Naive thymus-derived CD8-positive, alpha-beta T cell (primary cell): ENCODE measurements at regions not wholly inside any gene's neighbourhood (a gene's known extent, or its start where the extent isn't known, plus 50 kb on each side); places are given as distances from the start of the nearest gene placed in this dataset.
A peak's percentile ranks its signal among the peaks of the same experiment; 100 is the strongest.

Experiments
- ATAC-seq, 2 donors: fragments of 150-1000 bp; cut with Tn5 transposase in 1 of 2; sonication (Bioruptor Pico), chemical (Tn5 transposase) in 1 of 2; 1 replicate in 1 of 2; 2 replicates in 1 of 2; pipeline ENCODE4 v1.10.0; 2021; ENCODE audit warnings: mild to moderate bottlenecking in 2 of 2, moderate library complexity in 2 of 2
- POLR2A ChIA-PET: fragments of 350-600 bp; sonication (Branson Sonifier 250); formaldehyde crosslinking; loops from one replicate; lab custom pipeline; 2021; ENCODE audit warnings: antibody characterized with exemption; lab: Charles Lee
- DNase-seq, 10 donors: peaks; one replicate each; pipeline versions ENCODE4 v3.0.0 to v3.0.0-alpha.2; 2020 to 2022
- H3K27ac Mint-ChIP-seq, 10 donors: one replicate each; pipeline ENCODE4 v1.8.0; 2020 to 2022; ENCODE audit warnings: mild to moderate bottlenecking in 10 of 10, mixed read lengths in 10 of 10, moderate library complexity in 4 of 10, inconsistent platforms in 1 of 10
- H3K27me3 Mint-ChIP-seq, 5 donors: one replicate each; pipeline ENCODE4 v1.8.0; 2021 to 2022; ENCODE audit warnings: mixed read lengths in 5 of 5
- H3K36me3 Mint-ChIP-seq, 3 donors: one replicate each; pipeline ENCODE4 v1.8.0; 2020 to 2022; ENCODE audit warnings: mixed read lengths in 3 of 3, mild to moderate bottlenecking in 2 of 3, inconsistent platforms in 1 of 3
- H3K4me1 Mint-ChIP-seq, 4 donors: one replicate each; pipeline ENCODE4 v1.8.0; 2021 to 2022; ENCODE audit warnings: mixed read lengths in 4 of 4
- H3K4me3 Mint-ChIP-seq, 10 donors: one replicate each; pipeline ENCODE4 v1.8.0; 2020 to 2022; ENCODE audit warnings: mild to moderate bottlenecking in 10 of 10, mixed read lengths in 10 of 10, moderate library complexity in 6 of 10, inconsistent platforms in 1 of 10
- H3K9me3 Mint-ChIP-seq, 9 donors: one replicate each; pipeline ENCODE4 v1.8.0; 2020 to 2022; ENCODE audit warnings: mixed read lengths in 9 of 9, mild to moderate bottlenecking in 3 of 9, inconsistent platforms in 1 of 9, moderate library complexity in 1 of 9

DNA sequence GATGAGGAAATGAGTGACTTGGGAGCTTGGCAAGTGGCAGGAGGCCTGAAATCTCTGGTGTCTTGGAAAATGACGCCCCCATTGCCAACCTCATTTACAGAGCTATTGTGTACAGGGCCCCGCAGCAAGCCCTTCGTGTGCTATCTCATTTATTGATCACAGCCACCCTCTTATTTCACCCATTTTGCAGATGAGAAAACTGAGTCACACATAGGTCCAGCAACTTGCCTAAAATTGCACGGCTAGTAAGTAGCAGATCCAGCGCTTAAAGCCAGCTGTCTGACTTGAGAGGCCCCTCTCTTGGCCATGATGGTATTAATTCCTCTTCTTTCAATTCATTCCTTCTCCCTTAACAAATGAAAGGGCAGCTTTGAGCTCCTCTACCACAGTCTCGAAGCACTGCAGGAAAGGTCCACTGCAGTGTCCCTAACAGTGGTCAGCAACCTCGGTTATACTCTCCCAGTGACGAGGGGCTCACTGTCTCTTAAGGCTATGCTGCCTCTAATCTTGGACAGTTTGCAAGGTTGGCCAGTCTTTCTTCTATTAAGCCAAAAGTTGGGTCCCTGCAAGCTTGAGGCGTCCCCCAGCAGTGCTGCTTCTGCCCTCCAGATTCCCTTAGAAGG, 162.2 kb downstream of the COPRS start:
- Mint-ChIP-seq H3K4me3 (no peak overlapping the region), H3K27me3 (peaks cover 0 to 2% (median 1%) of the 10 kb centered on the region in 5 donors), H3K4me1 (no peaks in the 10 kb centered on the region), H3K36me3 (no peaks in the 10 kb centered on the region), H3K27ac (no peak overlapping the region), H3K9me3 (no peaks in the 10 kb centered on the region)
- no peak for ATAC-seq
- POLR2A ChIA-PET, result no interaction called here
- DNase-seq, result no peak

DNA sequence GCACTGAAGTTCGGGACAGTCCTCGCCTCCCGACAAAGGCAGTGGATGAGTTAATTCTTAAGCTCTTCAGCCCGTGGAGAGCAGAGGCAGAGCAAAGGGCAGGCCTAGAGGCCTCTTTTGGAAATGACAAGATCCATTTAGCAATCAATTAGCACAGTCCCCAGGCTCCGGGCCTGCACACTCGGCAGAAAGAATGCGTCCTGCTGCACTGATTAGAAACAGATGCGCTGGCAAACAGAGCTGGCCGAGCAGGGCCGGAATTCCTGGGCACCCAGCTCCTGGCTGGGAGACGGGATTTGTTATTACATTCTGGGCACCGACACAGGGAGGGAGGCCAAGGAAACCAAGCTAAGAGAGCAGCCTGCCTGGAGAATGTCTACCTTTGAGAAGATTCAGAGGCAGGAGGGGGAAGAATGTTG, 162.9 kb downstream of the COPRS start:
- Mint-ChIP-seq H3K4me3 (no peak overlapping the region), H3K27ac (no peak overlapping the region), H3K27me3 (peaks cover 0 to 2% (median 1%) of the 10 kb centered on the region in 5 donors), H3K4me1 (no peaks in the 10 kb centered on the region), H3K36me3 (no peaks in the 10 kb centered on the region), H3K9me3 (no peaks in the 10 kb centered on the region)
- no peak for DNase-seq
- ATAC-seq, result no peak
- POLR2A ChIA-PET, result no interaction called here

DNA sequence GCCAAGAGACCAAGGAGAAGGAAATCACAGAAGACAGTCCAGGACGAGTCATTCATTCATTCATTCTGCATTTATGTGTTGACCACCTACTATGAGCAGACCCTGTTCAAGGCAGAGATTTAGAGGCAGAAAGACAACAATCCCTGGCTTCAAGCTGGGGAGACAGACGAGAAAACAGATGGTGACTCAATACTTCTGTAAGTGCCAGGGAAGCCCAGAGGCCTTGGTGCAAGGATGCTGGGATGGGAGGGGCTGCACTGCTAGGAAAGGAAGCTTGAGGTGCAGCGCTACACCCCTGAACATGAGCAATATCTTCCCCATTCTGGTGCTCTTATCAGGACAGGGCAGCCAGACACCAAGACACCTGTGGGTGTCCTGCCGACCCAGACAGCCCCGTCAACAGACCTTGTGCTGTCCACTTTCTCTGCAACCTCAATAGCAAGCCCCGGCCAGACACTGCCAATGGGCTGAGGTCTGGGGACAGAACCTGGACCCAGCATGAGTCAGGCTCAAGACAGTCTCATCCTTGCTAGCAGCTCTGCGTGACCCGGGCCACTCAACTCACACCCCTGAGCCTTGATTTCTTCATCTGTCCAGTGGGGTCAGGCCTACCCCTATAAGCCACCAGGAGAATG, 163.5 kb downstream of the COPRS start:
- Mint-ChIP-seq H3K9me3 (no peaks in the 10 kb centered on the region), H3K4me1 (no peaks in the 10 kb centered on the region), H3K27me3 (peaks cover 0 to 2% (median 1%) of the 10 kb centered on the region in 5 donors), H3K4me3 (no peak overlapping the region), H3K27ac (no peak overlapping the region), H3K36me3 (no peaks in the 10 kb centered on the region)
- ATAC-seq (no peak), DNase-seq (no peak)
- POLR2A ChIA-PET, result no interaction called here

DNA sequence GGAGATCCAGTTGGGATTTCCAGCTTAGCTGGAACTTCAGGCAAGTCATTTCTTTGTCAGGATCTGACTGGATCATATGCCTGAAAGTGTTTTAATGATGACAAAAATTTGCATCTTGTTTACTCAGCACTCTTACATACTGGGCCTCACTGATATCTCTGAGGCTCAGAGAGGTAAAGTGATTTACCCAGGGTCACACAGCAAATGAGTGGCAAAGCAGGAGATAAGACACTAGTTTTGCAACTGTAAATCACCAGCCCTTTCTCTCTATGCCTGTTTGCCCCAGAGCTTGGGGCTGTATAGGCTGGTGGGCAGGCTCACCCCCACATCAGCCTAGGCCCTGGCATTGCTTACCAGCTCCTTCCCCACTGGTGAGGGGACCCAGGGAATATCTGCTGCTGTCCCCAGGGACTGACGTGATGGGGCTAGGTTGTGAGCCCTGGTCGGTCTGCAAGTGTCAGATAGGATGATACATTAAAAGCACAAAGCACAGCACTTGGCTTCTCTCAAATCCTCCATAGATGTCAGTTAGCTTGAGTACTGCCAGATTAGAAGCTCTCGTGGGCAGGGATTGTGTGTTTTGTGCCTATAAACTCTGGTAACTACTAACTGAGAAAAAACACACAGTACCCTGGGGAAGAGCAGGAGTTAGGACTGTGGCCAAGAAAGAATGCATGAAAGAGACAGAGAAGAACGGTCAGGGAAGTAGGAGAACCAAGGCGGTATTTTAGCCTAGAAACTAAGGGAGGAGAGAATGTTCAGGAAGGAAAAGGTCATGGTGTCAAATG, 165.4 kb downstream of the COPRS start:
- Mint-ChIP-seq H3K4me3 (no peak overlapping the region), H3K36me3 (no peaks in the 10 kb centered on the region), H3K4me1 (no peaks in the 10 kb centered on the region), H3K27me3 (peaks cover 0 to 1% (median 0%) of the 10 kb centered on the region in 5 donors), H3K9me3 (no peaks in the 10 kb centered on the region), H3K27ac (no peak overlapping the region)
- ATAC-seq, result no peak
- DNase-seq, result no peak
- POLR2A ChIA-PET, result no interaction called here

DNA sequence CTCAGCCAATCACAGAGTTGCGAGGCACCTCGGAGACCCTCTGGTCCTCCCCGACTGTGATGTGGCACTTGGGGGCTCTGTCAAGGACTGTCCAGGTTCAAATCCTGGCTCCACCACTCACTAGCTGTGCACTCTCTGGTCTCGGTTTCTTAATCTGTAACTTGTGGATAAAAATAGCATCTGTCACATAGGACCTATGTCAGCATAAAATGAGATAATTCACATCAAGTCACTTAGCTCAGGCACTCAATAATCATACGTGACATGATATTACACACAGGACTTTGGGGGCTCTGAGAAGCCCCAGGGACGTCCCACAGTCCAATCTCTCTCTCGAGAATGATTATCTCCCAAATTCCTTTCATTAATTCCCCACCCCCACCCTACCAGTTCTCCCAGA, 166.4 kb downstream of the COPRS start:
- no peak for ATAC-seq
- Mint-ChIP-seq H3K27ac (no peak overlapping the region), H3K36me3 (no peaks in the 10 kb centered on the region), H3K4me3 (no peak overlapping the region), H3K27me3 (no peaks in the 10 kb centered on the region), H3K9me3 (no peaks in the 10 kb centered on the region), H3K4me1 (no peaks in the 10 kb centered on the region)
- POLR2A ChIA-PET, result no interaction called here
- no peak for DNase-seq

DNA sequence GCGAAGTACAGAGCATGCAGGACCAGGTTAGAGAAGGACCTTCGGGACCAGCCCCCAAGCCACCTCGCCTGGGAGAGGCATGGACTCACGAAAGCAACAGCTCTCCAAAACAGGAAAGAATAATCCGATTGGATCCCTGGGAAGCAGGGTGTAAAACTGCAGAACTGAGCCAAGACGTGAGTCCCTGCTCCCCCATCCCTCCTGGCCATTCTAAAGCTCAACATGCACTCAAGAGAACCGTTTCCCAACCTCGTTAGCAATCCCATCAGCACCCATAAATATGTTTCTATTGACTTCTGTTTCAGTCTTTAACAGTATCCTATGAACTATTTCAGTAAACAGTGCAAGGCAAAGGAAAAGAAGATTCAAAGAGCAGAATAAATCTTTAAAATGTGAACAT, 167.0 kb downstream of the COPRS start:
- POLR2A ChIA-PET, result no interaction called here
- no peaks in the 10 kb centered on the region for H3K9me3 Mint-ChIP-seq
- no peak overlapping the region for H3K4me3 Mint-ChIP-seq
- ATAC-seq, result no peak
- H3K4me1 Mint-ChIP-seq, result no peaks in the 10 kb centered on the region
- peak overlapping the region in 1 of 10 donors; percentile 47 for H3K27ac Mint-ChIP-seq
- no peaks in the 10 kb centered on the region for H3K27me3 Mint-ChIP-seq
- no peaks in the 10 kb centered on the region for H3K36me3 Mint-ChIP-seq
- no peak for DNase-seq

DNA sequence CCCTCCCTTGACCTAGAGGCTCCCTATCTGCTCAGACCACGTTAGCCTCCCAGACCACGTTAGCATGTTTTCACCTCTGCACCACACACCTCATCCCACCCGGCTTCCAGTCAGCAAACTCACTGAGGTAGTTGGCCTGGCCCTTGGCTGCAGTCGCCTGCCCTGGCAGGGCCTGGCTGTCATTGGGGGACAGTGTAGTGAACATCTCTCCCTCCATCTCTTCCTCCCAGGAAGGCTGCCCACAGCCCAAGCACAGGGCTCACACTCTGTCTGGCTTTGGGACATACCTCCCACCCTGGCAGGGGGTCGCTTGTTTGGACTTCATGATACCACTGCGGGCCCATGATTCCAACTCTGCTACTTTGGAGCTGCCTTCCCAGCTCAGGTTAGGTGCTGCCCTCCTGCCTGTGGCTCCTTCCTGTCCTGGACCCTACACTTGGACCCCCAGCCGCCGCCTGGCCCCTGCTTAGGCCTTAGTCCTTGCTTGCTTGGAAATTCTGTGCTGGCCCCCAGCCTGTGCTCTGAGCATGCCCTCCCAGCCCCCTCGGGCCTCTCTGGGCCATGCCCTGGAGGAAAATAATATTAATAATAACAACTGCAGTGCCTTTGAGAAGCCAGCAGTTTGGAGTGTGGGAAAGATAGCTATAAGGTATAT, 167.7 kb downstream of the COPRS start:
- no peaks in the 10 kb centered on the region for H3K36me3 Mint-ChIP-seq
- ATAC-seq, result no peak
- no peaks in the 10 kb centered on the region for H3K4me1 Mint-ChIP-seq
- H3K27ac Mint-ChIP-seq, result no peak overlapping the region
- no peaks in the 10 kb centered on the region for H3K9me3 Mint-ChIP-seq
- H3K4me3 Mint-ChIP-seq, result no peak overlapping the region
- POLR2A ChIA-PET, result no interaction called here
- DNase-seq, result no peak
- H3K27me3 Mint-ChIP-seq, result peaks cover 0 to 3% (median 0%) of the 10 kb centered on the region in 5 donors

DNA sequence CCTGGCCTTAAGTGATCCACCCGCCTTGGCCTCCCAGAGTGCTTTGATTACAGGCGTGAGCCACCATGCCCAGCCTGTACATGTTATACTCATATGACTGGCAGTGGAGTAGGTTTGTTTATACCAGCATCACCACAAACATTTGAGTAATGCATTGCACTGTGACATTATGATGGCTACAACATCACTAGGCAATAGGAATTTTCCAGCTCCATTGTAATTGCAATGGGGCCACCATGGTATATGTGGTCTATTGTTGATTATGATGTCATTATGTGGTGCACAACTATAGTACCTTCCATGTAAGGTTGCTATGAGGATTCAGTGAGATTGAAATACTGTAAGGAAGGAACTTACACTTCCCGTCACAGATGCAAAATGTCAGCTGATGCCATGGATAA, 168.9 kb downstream of the COPRS start:
- no peak overlapping the region for H3K4me3 Mint-ChIP-seq
- DNase-seq (no peak), ATAC-seq (no peak)
- no peaks in the 10 kb centered on the region for H3K4me1 Mint-ChIP-seq
- no peaks in the 10 kb centered on the region for H3K9me3 Mint-ChIP-seq
- no peaks in the 10 kb centered on the region for H3K36me3 Mint-ChIP-seq
- H3K27ac Mint-ChIP-seq, result no peak overlapping the region
- POLR2A ChIA-PET, result no interaction called here
- H3K27me3 Mint-ChIP-seq, result peaks cover 0 to 3% (median 2%) of the 10 kb centered on the region in 5 donors

DNA sequence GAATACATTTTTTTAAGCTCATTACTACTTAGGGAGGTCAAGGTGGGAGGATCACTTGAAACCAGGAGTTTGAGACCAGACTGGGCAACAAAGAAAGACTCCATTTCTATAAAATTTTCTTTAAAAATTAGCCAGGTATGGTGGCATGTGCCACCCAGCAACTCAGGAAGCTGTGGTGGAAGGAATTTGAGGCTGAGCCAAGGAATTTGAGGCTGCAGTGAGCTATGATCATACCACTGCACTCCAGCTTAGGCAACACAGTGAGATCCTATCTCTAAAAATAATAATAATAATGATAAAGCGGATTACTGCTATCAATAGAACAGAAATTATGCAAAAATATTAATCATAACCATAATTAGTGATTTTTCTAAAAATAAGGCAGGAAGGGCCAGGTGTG, 170.3 kb downstream of the COPRS start:
- Mint-ChIP-seq H3K36me3 (no peaks in the 10 kb centered on the region), H3K4me1 (no peaks in the 10 kb centered on the region), H3K27me3 (peaks cover 0 to 7% (median 3%) of the 10 kb centered on the region in 5 donors), H3K4me3 (no peak overlapping the region), H3K27ac (no peak overlapping the region), H3K9me3 (no peaks in the 10 kb centered on the region)
- POLR2A ChIA-PET, result no interaction called here
- no peak for DNase-seq
- ATAC-seq, result no peak

DNA sequence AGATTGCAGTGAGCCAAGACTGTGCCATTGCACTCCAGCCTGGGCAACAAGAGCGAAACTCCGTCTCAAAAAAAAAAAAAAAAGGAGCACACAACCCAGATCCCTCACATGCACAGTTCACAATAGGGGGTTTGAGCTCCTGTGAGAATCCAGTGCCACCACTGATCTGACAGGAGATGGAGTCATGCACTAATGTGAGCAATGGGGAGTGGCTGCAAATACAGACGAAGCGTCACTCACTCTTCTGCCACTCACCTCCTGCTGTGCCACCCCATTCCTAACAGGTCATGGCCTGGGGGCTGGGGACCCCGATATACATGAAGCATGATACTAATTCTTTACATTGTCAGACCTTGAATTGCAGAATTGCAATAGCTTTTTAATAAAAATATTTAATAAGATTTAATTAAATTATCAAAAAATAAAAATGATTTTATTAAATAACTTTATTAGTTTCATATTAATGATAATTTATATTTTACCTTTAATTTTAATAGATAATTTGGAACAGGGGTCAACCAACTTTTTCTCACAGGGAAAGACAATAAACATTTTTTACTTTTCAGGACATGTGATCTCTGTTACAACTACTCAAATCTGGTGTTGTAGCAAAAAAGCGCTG, 171.4 kb downstream of the COPRS start:
- DNase-seq, result no peak
- H3K4me1 Mint-ChIP-seq, result no peaks in the 10 kb centered on the region
- POLR2A ChIA-PET, result no interaction called here
- no peak for ATAC-seq
- no peaks in the 10 kb centered on the region for H3K36me3 Mint-ChIP-seq
- no peak overlapping the region for H3K27ac Mint-ChIP-seq
- no peak overlapping the region for H3K4me3 Mint-ChIP-seq
- no peaks in the 10 kb centered on the region for H3K9me3 Mint-ChIP-seq
- peaks cover 4 to 10% (median 8%) of the 10 kb centered on the region in 5 donors for H3K27me3 Mint-ChIP-seq

DNA sequence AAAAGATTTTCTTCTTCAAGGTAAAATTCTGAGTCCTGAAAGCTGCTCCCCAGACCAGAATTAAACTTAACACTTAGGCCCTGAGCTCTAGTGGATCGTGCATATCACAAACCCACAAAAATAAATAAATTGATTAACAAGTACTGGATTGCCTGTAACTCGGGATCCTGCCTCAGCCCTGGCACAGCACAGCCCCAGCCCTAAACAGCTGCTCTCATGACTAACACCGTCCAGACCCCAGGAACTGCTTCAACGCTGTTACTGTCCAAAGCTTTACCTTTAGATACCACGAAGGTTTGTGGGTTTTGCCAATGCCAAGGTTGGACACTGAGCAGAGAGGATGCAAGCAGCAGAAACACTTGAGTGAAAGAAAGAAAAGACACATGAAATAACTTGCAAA, 172.5 kb downstream of the COPRS start:
- Mint-ChIP-seq H3K4me1 (no peaks in the 10 kb centered on the region), H3K27ac (no peak overlapping the region), H3K27me3 (peaks cover 4 to 16% (median 10%) of the 10 kb centered on the region in 5 donors), H3K9me3 (no peaks in the 10 kb centered on the region), H3K4me3 (no peak overlapping the region), H3K36me3 (no peaks in the 10 kb centered on the region)
- ATAC-seq (no peak), DNase-seq (no peak)
- POLR2A ChIA-PET, result interaction anchor here (0.6 kb wide), 1 partner anchor 792 kb away, joined by 4 read pairs; no protein-coding TSS in a partner anchor

DNA sequence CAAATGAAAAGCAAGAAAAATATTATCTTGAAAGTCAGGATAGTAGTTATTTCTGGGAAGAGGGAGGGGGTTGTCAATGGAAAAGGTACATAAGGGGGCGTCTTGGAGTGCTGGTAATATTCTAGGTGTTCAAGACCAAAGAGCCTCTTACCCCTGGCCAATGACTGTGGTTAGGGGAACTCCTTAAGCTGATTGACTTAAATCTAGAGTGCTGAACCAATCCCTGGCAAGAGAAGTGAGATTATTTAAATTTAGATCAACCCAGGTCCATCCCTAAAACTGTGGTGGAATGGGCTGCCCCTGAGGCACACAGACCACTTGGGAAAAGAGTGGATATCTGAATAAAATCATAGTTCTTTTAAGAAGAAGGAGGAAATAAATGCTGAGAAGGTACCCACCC, 174.1 kb downstream of the COPRS start:
- no peaks in the 10 kb centered on the region for H3K36me3 Mint-ChIP-seq
- no peak overlapping the region for H3K4me3 Mint-ChIP-seq
- peaks cover 0 to 7% (median 0%) of the 10 kb centered on the region in 4 donors for H3K4me1 Mint-ChIP-seq
- H3K27me3 Mint-ChIP-seq, result peaks cover 10 to 22% (median 15%) of the 10 kb centered on the region in 5 donors
- no peak for DNase-seq
- H3K27ac Mint-ChIP-seq, result no peak overlapping the region
- POLR2A ChIA-PET, result no interaction called here
- no peak for ATAC-seq
- no peaks in the 10 kb centered on the region for H3K9me3 Mint-ChIP-seq
